HG03280 (cell line): ENCODE measurements at regions not wholly inside any gene's neighbourhood (a gene's known extent, or its start where the extent isn't known, plus 50 kb on each side); places are given as distances from the start of the nearest gene placed in this dataset.

Experiments
- ATAC-seq: cut with Tn5 transposase; IDR thresholded peaks from one replicate; pipeline ENCODE4 v1.9.1; 2021; ENCODE audit warnings: mild to moderate bottlenecking, moderate library complexity; ENCODE audit not compliant: unreplicated experiment

GRCh38 chr1:39085174-39085573 is 59.0 kb downstream of the NDUFS5 start:
- ATAC-seq = no peak

DNA sequence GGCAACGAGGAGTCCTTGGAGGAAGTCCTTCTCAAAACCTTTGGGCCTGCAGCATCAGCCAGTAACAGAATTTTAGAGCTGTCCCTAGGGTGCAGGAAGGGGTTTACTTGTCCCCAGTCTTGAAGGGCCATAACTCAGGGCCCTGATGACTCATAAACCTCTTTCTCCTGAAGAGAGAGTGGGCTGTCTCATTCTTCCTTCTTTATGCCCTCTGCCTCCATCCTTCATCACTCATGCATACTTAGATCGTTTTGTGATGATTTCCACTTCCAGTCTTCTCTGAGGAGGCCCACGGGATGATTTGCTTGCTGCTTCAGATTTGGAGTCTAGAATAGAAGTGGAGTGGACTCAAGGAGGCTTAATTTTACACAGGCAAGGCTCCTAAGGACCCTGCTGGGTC is 60.2 kb downstream of the NDUFS5 start:
- ATAC-seq = no peak

- no peak for ATAC-seq
Observed at GRCh38 chr1:39086865-39087409, 60.8 kb downstream of the NDUFS5 start.

- ATAC-seq = no peak
Observed at GRCh38 chr1:39087435-39087834, 61.3 kb downstream of the NDUFS5 start.

GRCh38 chr1:39088658-39089057 is 62.5 kb downstream of the NDUFS5 start:
- ATAC-seq = no peak

- ATAC-seq = no peak
Observed at GRCh38 chr1:39089931-39090521, 63.9 kb downstream of the NDUFS5 start.

GRCh38 chr1:39090757-39091380 is 64.7 kb downstream of the NDUFS5 start:
- ATAC-seq = no peak

- ATAC-seq = no peak
Observed at GRCh38 chr1:39091845-39092645, 65.9 kb downstream of the NDUFS5 start.

- no peak for ATAC-seq
Observed at GRCh38 chr1:39094685-39095084, 68.5 kb downstream of the NDUFS5 start.

DNA sequence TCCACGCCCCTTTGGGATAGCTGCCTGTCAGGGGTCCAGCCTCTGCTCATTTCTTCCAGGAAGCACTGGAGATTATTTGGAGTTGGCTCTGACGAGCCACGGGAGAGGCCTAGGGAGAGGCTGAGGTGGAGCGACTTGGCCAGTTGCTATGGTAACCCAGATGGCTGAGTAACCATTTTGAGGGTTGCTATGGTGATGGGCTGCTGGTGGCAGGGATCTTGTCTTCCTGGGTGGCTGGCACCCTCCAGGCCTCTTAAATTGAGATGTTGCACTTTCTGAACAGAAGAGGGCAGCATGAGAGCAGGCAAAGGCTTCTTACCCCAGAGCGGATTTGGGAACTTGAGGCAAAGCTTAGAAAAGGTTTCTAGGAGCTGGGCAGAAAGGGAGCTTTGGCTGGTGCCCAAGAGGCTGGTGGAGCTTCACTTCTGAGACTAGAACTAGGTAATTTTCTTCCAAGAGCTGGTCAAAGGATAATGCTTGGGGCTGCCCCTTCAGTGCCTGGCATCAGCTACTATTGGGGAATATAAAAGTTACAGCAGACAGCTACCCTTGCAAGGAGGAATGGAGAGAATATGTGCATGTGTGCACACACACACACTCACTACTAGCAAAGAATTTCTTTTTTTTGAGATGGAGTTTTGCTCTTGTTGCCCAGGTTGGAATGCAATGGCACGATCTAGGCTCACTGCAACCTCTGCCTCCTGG is 72.5 kb downstream of the NDUFS5 start:
- ATAC-seq = no peak

DNA sequence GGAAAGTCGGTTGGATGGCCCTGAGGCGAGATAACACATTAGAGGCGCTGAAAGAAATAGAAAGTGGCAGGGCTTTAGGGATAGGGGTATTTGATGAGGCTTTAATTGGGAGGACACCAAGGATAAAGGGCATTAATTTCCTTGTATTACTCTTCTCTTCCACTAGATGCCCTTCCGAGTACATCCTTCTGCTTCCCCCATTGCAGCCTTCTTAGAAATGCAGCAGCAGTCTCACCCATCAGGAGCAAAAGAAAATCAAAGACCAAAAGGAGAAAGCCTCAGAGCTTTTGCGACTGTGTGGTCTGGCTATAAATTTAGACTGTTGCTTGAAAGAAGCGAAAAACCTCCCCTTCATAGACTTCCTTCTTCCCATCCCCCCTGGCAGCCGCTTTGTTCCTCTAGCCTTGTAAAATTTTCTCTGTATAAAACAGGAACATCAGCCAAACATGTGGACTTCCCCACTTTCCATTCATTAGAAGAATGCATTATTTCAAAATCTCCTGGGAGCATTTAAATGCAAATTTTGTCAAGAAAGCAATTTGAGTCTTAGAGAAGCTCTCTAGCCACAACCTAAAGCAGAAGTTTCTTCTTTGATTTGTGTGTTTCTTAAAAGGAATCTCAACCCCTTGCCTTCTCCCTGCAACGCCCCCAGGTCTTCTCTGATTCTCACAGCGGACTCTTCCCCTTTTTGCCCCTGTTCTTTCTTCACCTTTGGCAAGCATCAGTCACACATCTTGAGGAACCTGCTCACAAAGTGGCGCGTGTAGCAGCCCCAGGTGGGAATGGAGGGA is 76.6 kb downstream of the NDUFS5 start:
- ATAC-seq = no peak

DNA sequence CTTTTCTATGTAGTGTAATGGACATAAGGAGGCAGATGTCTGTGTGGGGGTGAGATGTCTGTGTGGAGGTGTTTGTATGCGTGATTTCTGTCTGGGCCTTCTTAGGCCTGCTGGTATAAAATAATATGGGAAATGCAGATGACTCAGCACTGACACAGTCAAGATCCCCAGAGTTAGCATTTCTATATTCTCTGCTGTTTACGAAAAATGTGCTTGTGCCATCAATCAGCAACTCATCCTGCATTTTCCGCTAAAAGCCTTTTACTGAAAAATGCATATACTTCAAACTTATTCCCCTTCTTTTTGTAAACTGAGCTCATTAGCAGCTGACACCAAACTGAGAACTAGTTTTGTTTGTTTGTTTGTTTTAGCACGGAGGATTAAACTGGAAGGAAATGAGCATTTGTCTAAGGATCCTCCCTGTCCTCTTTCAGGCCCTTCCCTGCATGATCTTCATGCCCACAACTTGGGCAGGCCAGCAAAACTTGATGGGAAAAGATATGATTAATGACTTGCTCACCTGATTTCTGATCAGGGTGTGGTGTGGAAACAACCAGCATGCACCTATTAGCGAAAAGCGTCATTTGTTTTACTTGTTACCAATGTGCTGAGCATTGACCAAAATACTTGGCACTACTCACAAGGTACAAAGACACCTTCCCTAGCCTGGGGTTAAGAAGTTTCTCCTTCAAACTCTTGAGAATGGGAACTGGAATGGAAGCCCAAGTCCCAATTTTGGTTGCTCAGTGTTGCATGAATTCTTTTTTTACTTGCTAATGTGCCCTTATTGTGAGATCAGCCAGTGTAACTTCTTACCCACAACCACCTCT is 77.4 kb downstream of the NDUFS5 start:
- no peak for ATAC-seq

- ATAC-seq = no peak
Observed at GRCh38 chr1:39104158-39105060, 78.3 kb downstream of the NDUFS5 start.

DNA sequence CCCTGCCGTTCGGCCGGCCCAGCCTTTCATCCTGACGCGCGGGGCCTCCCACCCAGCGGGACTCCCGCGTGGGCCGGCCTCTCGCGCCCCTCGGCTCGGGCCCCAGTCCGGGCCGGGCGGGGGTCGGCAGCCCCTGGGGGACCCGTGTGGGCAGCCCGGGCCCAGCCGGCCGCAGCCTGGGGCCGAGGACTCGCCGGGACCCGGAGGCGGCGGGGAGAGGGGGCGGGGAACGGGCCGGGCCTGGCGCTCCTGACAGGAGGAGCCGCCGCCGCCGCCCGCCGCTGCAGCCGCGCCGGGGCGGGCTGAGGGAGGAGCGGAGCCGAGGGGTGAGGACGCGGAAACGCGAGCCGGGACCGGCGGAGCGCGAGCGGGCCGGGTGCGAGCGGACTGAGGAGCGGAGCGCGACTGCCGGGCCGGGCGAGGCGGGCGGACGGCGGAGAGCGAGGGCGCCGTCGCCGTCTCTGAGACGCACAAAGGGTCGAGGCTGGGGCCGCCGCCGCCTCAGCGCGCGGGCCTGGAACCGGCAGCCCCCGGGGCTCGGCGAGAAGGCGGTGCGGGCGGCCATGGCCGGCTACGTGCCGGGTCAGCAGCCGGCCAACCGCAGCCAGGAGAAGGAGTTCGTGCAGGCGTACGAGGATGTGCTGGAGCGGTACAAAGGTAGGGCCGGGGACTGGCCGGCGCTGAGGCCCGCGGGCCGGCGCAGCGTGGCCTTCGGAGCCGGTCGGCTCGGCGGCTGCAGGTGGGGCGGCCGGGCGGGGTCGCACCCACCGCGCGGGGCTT is 79.1 kb downstream of the NDUFS5 start:
- ATAC-seq = peak; percentile 49

DNA sequence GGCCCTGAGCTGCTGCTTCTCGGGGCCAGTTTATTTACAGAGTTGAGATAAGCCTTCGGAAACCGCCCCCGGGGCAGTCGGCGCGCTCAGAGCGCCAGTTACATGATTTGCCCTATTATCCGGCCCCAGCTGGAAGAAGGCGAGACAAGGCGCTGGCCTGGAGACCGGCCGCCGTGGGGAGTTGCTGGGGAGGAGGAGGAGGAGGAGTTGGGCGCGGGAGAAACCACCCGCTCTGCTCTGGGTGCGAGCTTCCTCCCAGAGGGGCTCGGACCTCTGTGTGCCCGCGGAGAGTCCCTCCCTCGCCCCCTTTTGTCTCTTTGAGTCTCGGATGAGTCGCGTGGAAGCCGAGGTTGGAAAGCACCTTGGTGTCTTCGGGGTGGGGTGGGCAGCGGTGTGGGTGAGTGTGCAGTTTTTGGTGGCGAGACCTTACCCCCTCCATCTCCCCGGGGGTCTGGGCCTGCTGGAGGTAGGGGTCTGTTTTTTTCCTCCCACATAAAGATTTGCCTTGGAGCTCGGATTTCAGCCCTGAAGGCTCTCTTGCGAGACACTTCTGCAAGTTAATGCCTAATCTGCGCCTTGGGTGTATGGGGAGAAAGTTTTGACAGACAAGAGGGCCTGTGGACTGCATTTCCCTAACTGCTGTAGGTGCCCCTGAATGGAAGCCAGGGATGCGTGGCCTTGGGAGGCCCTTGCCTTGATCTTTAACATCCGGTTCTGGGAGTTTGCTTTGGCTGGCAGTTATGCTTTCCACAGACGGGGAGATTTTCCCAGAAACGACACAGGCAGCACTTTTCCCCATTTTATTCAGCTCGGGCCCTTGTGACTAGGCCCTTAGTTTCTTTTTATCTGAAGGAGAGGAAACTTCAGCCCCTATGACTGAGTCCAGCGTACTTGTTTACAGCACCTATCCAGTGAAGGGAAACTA is 80.0 kb downstream of the NDUFS5 start:
- peak; percentile 11 for ATAC-seq

GRCh38 chr1:39106801-39107327 is 80.7 kb downstream of the NDUFS5 start:
- ATAC-seq = no peak
